Neural cell (in vitro differentiated cells): ENCODE measurements at regions not wholly inside any gene's neighbourhood (a gene's known extent, or its start where the extent isn't known, plus 50 kb on each side); places are given as distances from the start of the nearest gene placed in this dataset.

ENCODE experiments used
- H2AFZ ChIP-seq: fragments of 200-600, 300-800 bp; sonication (generic), shearing (Covaris generic); 2 replicates; pipeline ENCODE4 v1.6.0; 2014; ENCODE audit warnings: low read depth, mild to moderate bottlenecking, antibody characterized with exemption, low read length, moderate library complexity
- H3F3A ChIP-seq: fragments of 200-600 bp; shearing (Covaris generic); 2 replicates; pipeline ENCODE4 v1.6.1; 2016; ENCODE audit warnings: mild to moderate bottlenecking, moderate library complexity, mixed read lengths, antibody characterized with exemption, low read length; ENCODE audit not compliant: insufficient read depth, poor library complexity, severe bottlenecking
- H3K27ac ChIP-seq: fragments of 200-600, 300-800 bp; sonication (generic), shearing (Covaris generic); 2 replicates; pipeline ENCODE4 v1.5.1; 2014; ENCODE audit warnings: mild to moderate bottlenecking, low read length, moderate library complexity
- H3K27me3 ChIP-seq: fragments of 300-800, 200-600 bp; sonication (generic), shearing (Covaris generic); 2 replicates; pipeline ENCODE4 v1.6.0; 2014; ENCODE audit warnings: mild to moderate bottlenecking, low read depth, low read length, moderate library complexity; ENCODE audit not compliant: insufficient read depth
- H3K36me3 ChIP-seq: fragments of 300-800, 200-600 bp; sonication (generic), shearing (Covaris generic); 2 replicates; pipeline ENCODE4 v1.5.1; 2014; ENCODE audit warnings: mild to moderate bottlenecking, antibody characterized with exemption, low read length, moderate library complexity; ENCODE audit not compliant: insufficient read depth
- H3K4me2 ChIP-seq: fragments of 300-800, 200-600 bp; sonication (generic), shearing (Covaris generic); 2 replicates; pipeline ENCODE4 v1.6.0; 2014; ENCODE audit warnings: mild to moderate bottlenecking, low read length
- H3K4me3 ChIP-seq: fragments of 300-800, 200-600 bp; sonication (generic), shearing (Covaris generic); 2 replicates; pipeline ENCODE4 v1.5.1; 2014; ENCODE audit warnings: mild to moderate bottlenecking, low read length, moderate library complexity
- H3K79me2 ChIP-seq: fragments of 200-600 bp; shearing (Covaris generic); replicated peaks from 2 replicates; pipeline ENCODE4 v1.6.0; 2014; ENCODE audit warnings: mild to moderate bottlenecking, low read length, moderate library complexity; ENCODE audit not compliant: insufficient read depth
- H3K9ac ChIP-seq: fragments of 300-800, 200-600 bp; sonication (generic), shearing (Covaris generic); 2 replicates; pipeline ENCODE4 v1.6.1; 2016; ENCODE audit warnings: mild to moderate bottlenecking, low read length, mixed read lengths
- H3K9me2 ChIP-seq: fragments of 200-600 bp; shearing (Covaris generic); 2 replicates; pipeline ENCODE4 v1.6.1; 2016; ENCODE audit warnings: mild to moderate bottlenecking, low read length, mixed read lengths; ENCODE audit not compliant: insufficient read depth
- H3K9me3 ChIP-seq: fragments of 200-600, 300-800 bp; sonication (generic), shearing (Covaris generic); 2 replicates; pipeline ENCODE4 v1.6.1; 2016; ENCODE audit warnings: mild to moderate bottlenecking, mixed run types, low read length, moderate library complexity, mixed read lengths
- H4K20me1 ChIP-seq: fragments of 200-600 bp; shearing (Covaris generic); 2 replicates; pipeline ENCODE4 v1.6.1; 2016; ENCODE audit warnings: mild to moderate bottlenecking, mixed run types; ENCODE audit not compliant: insufficient read depth
- EP300 ChIP-seq: fragments of 450-650 bp; conservative IDR thresholded peaks from 2 replicates; pipeline ENCODE4 v1.6.1; 2014; ENCODE audit warnings: antibody characterized with exemption, mild to moderate bottlenecking, moderate library complexity; ENCODE audit not compliant: poor library complexity, severe bottlenecking
- EZH2 ChIP-seq: fragments of 200-600, 300-800 bp; shearing (Covaris generic), sonication (generic); IDR thresholded peaks from 2 replicates; pipeline ENCODE4 v1.6.1; 2014; ENCODE audit warnings: antibody characterized with exemption, low read length, borderline replicate concordance, mild to moderate bottlenecking; ENCODE audit not compliant: insufficient read depth, poor library complexity, severe bottlenecking
- MXI1 ChIP-seq: fragments of 450-650 bp; conservative IDR thresholded peaks from 2 replicates; pipeline ENCODE4 v1.6.1; 2014; ENCODE audit warnings: antibody characterized with exemption, mild to moderate bottlenecking; ENCODE audit not compliant: poor library complexity, severe bottlenecking
- POLR2AphosphoS5 ChIP-seq: IDR thresholded peaks from 2 replicates; pipeline ENCODE4 v1.6.1; 2012
- RAD21 ChIP-seq: fragments of 450-650 bp; conservative IDR thresholded peaks from 2 replicates; pipeline ENCODE4 v1.6.1; 2014; ENCODE audit warnings: antibody characterized with exemption, mild to moderate bottlenecking, moderate library complexity
- REST ChIP-seq: IDR thresholded peaks from 2 replicates; pipeline ENCODE4 v1.6.1; 2012; ENCODE audit warnings: borderline replicate concordance
- SMC3 ChIP-seq: fragments of 450-650 bp; conservative IDR thresholded peaks from 2 replicates; pipeline ENCODE4 v1.6.1; 2014; ENCODE audit warnings: antibody characterized with exemption, mild to moderate bottlenecking, moderate library complexity; ENCODE audit not compliant: poor library complexity
- TAF1 ChIP-seq: IDR thresholded peaks from 2 replicates; pipeline ENCODE4 v1.6.1; 2012; ENCODE audit warnings: low read depth
- TF ChIP-seq, protein P1 (sequence below): fragments of 450-650 bp; IDR thresholded peaks from 2 replicates; pipeline ENCODE4 v1.5.1; 2014; ENCODE audit warnings: antibody characterized with exemption, mild to moderate bottlenecking, moderate library complexity; ENCODE audit not compliant: poor library complexity, severe bottlenecking

- H4K20me1 ChIP-seq: no peaks in the 10 kb centered on the region
- no peaks in the 10 kb centered on the region for H3K36me3 ChIP-seq
- H3K9me2 ChIP-seq: no peaks in the 10 kb centered on the region
- TF ChIP-seq POLR2AphosphoS5: no peak
- TF ChIP-seq, protein P1, sequence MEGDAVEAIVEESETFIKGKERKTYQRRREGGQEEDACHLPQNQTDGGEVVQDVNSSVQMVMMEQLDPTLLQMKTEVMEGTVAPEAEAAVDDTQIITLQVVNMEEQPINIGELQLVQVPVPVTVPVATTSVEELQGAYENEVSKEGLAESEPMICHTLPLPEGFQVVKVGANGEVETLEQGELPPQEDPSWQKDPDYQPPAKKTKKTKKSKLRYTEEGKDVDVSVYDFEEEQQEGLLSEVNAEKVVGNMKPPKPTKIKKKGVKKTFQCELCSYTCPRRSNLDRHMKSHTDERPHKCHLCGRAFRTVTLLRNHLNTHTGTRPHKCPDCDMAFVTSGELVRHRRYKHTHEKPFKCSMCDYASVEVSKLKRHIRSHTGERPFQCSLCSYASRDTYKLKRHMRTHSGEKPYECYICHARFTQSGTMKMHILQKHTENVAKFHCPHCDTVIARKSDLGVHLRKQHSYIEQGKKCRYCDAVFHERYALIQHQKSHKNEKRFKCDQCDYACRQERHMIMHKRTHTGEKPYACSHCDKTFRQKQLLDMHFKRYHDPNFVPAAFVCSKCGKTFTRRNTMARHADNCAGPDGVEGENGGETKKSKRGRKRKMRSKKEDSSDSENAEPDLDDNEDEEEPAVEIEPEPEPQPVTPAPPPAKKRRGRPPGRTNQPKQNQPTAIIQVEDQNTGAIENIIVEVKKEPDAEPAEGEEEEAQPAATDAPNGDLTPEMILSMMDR: no peak
- no peak for TF ChIP-seq REST
- no peak for TF ChIP-seq TAF1
- TF ChIP-seq EP300: no peak
- TF ChIP-seq EZH2: no peak
- TF ChIP-seq MXI1: no peak
- no peak for TF ChIP-seq SMC3
- TF ChIP-seq RAD21: no peak
- no peak overlapping the region for H3K4me2 ChIP-seq
- no peaks in the 10 kb centered on the region for H3K9me3 ChIP-seq
- no peak overlapping the region for H3K4me3 ChIP-seq
- H2AFZ ChIP-seq: no peak overlapping the region
- H3K27me3 ChIP-seq: no peaks in the 10 kb centered on the region
- no peak overlapping the region for H3K27ac ChIP-seq
- H3K79me2 ChIP-seq: no peaks in the 10 kb centered on the region
- H3K9ac ChIP-seq: no peak overlapping the region
- no peaks in the 10 kb centered on the region for H3F3A ChIP-seq
Observed at GRCh38 chrX:109889289-109890006, 113.5 kb upstream of the TMEM164 start.

DNA sequence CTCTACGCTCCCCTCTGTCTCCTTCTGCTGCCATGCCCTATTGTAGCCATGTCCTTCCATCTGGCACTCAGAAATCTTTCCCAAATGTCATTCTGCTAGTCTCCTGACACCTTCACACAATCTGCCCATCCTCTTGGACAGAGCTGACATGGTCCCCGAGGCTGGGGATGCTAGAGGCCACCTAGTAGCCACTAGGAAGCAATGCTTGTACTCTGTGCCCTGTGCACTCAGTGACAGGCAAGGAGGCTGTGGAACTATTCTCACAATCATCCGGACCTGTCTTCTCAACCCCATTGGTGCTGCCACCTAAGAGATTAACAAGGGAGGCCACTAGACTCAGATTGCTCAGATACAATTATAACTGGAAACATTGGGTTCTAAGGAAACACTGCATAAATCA is 112.6 kb upstream of the TMEM164 start:
- no peak overlapping the region for H3K9ac ChIP-seq
- no peaks in the 10 kb centered on the region for H3F3A ChIP-seq
- TF ChIP-seq, protein P1: no peak
- no peak for TF ChIP-seq POLR2AphosphoS5
- no peak for TF ChIP-seq REST
- no peak for TF ChIP-seq TAF1
- no peak for TF ChIP-seq MXI1
- TF ChIP-seq EP300: no peak
- TF ChIP-seq RAD21: no peak
- no peak for TF ChIP-seq EZH2
- TF ChIP-seq SMC3: no peak
- no peaks in the 10 kb centered on the region for H3K36me3 ChIP-seq
- no peak overlapping the region for H3K4me3 ChIP-seq
- H3K27ac ChIP-seq: no peak overlapping the region
- H3K4me2 ChIP-seq: no peak overlapping the region
- no peaks in the 10 kb centered on the region for H3K9me2 ChIP-seq
- no peaks in the 10 kb centered on the region for H3K9me3 ChIP-seq
- H3K79me2 ChIP-seq: no peaks in the 10 kb centered on the region
- no peaks in the 10 kb centered on the region for H3K27me3 ChIP-seq
- H4K20me1 ChIP-seq: no peaks in the 10 kb centered on the region
- no peak overlapping the region for H2AFZ ChIP-seq
